HCT116 (cell line): ENCODE measurements at regions not wholly inside any gene's neighbourhood (a gene's known extent, or its start where the extent isn't known, plus 50 kb on each side); places are given as distances from the start of the nearest gene placed in this dataset.

Experiments used
- ATAC-seq: fragments of 200-7000 bp; cut with Tn5 transposase; 2 replicates; pipeline ENCODE4 v1.9.1; 2020; ENCODE audit warnings: mild to moderate bottlenecking, moderate library complexity
- BruUV-seq: library from RNA; stranded (reverse); fragments of 400-500 nt; replicated peaks from 2 replicates; lab custom pipeline; 2021; lab: Mats Ljungman, UMichigan
- CTCF ChIA-PET: fragments of 300-600 bp; sonication (Branson Sonifier 250); formaldehyde crosslinking; loops from one replicate; lab custom pipeline; 2021; ENCODE audit warnings: antibody characterized with exemption; lab: Charles Lee
- POLR2A ChIA-PET: fragments of 300-600, 350-600 bp; sonication (Branson Sonifier 250); formaldehyde crosslinking; loops from one replicate; lab custom pipeline; 2021; ENCODE audit warnings: antibody characterized with exemption; lab: Charles Lee
- RAD21 ChIA-PET, 2 experiments: fragments of 300-600 bp; sonication (Branson Sonifier 250); formaldehyde crosslinking; loops; one replicate each; lab custom pipeline; 2023; ENCODE audit warnings: low total read pairs in 2 of 2; ENCODE audit not compliant: uncharacterized antibody in 2 of 2, unreplicated experiment in 2 of 2, low non-redundant PET in 1 of 2; lab: Charles Lee
- DNase-seq: peaks from one replicate; pipeline ENCODE4 v3.0.0-alpha.2; 2010; ENCODE audit warnings: low read depth, low spot score
- H2AFZ ChIP-seq: fragments of 200-600 bp; shearing (Covaris generic), sonication (generic); 2 replicates; pipeline ENCODE4 v1.6.1; 2017; ENCODE audit warnings: low read depth, mixed run types, mixed read lengths, antibody characterized with exemption, low read length; ENCODE audit not compliant: poor library complexity, severe bottlenecking
- H3K27ac ChIP-seq: 2 replicates; pipeline ENCODE4 v1.5.1; 2012; ENCODE audit warnings: low read depth, low read length
- H3K27me3 ChIP-seq: fragments of 200-600 bp; sonication (generic); 2 replicates; pipeline ENCODE4 v1.6.1; 2016; ENCODE audit warnings: mixed run types, low read length, mixed read lengths; ENCODE audit not compliant: insufficient read depth
- H3K36me3 ChIP-seq, 2 experiments: fragments of 200-500 bp in 1 of 2; fragments of 200-600 bp in 1 of 2; sonication (Bioruptor generic) in 1 of 2; sonication (generic) in 1 of 2; 2 replicates each; pipeline versions ENCODE4 v1.5.1 to v1.6.1; 2014 to 2016; ENCODE audit warnings: low read length in 2 of 2, inconsistent platforms in 1 of 2, mixed read lengths in 1 of 2, mixed run types in 1 of 2; ENCODE audit not compliant: insufficient read depth in 2 of 2, control insufficient read depth in 1 of 2
- H3K4me1 ChIP-seq, 2 experiments: fragments of 200-600 bp in 1 of 2; sonication (generic) in 1 of 2; 2 replicates each; pipeline versions ENCODE4 v1.5.1 to v1.6.1; 2012 to 2017; ENCODE audit warnings: low read length in 2 of 2, inconsistent platforms in 1 of 2, mild to moderate bottlenecking in 1 of 2, mixed read lengths in 1 of 2, mixed run types in 1 of 2, moderate library complexity in 1 of 2; ENCODE audit not compliant: insufficient read depth in 2 of 2, control insufficient read depth in 1 of 2
- H3K4me2 ChIP-seq: fragments of 200-600 bp; sonication (generic); 2 replicates; pipeline ENCODE4 v1.6.1; 2017; ENCODE audit warnings: mixed run types, low read length, mixed read lengths
- H3K4me3 ChIP-seq, 2 experiments: fragments of 200-600 bp in 1 of 2; sonication (generic) in 1 of 2; replicated peaks in 1 of 2; 2 replicates each; pipeline ENCODE4 v1.5.1; 2011 to 2016; ENCODE audit warnings: low read length in 2 of 2, control low read depth in 1 of 2, low read depth in 1 of 2, mild to moderate bottlenecking in 1 of 2, mixed read lengths in 1 of 2, mixed run types in 1 of 2
- H3K79me2 ChIP-seq: fragments of 200-600 bp; sonication (generic); 2 replicates; pipeline ENCODE4 v1.6.1; 2017; ENCODE audit warnings: mild to moderate bottlenecking, mixed run types, low read length, moderate library complexity, mixed read lengths; ENCODE audit not compliant: insufficient read depth
- H3K9ac ChIP-seq: fragments of 200-600 bp; sonication (generic); 2 replicates; pipeline ENCODE4 v1.6.1; 2016; ENCODE audit warnings: low read length, mixed read lengths
- H3K9me2 ChIP-seq: fragments of 200-600 bp; sonication (generic), shearing (Covaris generic); 2 replicates; pipeline ENCODE4 v1.6.1; 2017; ENCODE audit warnings: mixed run types, mild to moderate bottlenecking, moderate library complexity; ENCODE audit not compliant: insufficient read depth
- H3K9me3 ChIP-seq, 2 experiments: fragments of 200-500 bp in 1 of 2; fragments of 200-600 bp in 1 of 2; sonication (Bioruptor generic) in 1 of 2; sonication (generic) in 1 of 2; 2 replicates each; pipeline ENCODE4 v1.6.1; 2014 to 2017; ENCODE audit warnings: low read length in 2 of 2, mixed read lengths in 2 of 2, inconsistent platforms in 1 of 2, low read depth in 1 of 2, mild to moderate bottlenecking in 1 of 2, mixed run types in 1 of 2, moderate library complexity in 1 of 2; ENCODE audit not compliant: control insufficient read depth in 1 of 2, insufficient read depth in 1 of 2
- H4K20me1 ChIP-seq: fragments of 200-600 bp; sonication (generic), shearing (Covaris generic); 2 replicates; pipeline ENCODE4 v1.6.1; 2017; ENCODE audit warnings: mixed run types, mild to moderate bottlenecking, moderate library complexity; ENCODE audit not compliant: insufficient read depth
- CBX3 ChIP-seq: IDR thresholded peaks from 2 replicates; pipeline ENCODE4 v1.6.1; 2012; ENCODE audit warnings: low read depth
- CEBPB ChIP-seq: IDR thresholded peaks from 2 replicates; pipeline ENCODE4 v1.6.1; 2012; ENCODE audit warnings: low read depth
- ELF1 ChIP-seq: IDR thresholded peaks from 2 replicates; pipeline ENCODE4 v1.6.1; 2012; ENCODE audit warnings: low read depth, borderline replicate concordance
- EZH2 ChIP-seq: fragments of 200-600 bp; sonication (generic); IDR thresholded peaks from 2 replicates; pipeline ENCODE4 v1.6.1; 2017; ENCODE audit warnings: antibody characterized with exemption, mixed run types
- FOSL1 ChIP-seq: IDR thresholded peaks from 2 replicates; pipeline ENCODE4 v1.6.1; 2012; ENCODE audit warnings: low read depth
- JUND ChIP-seq: IDR thresholded peaks from 2 replicates; pipeline ENCODE4 v1.6.1; 2012
- MAX ChIP-seq: IDR thresholded peaks from 2 replicates; pipeline ENCODE4 v1.6.1; 2012
- POLR2A ChIP-seq: IDR thresholded peaks from 2 replicates; pipeline ENCODE4 v1.7.0; 2011; ENCODE audit warnings: borderline replicate concordance; ENCODE audit not compliant: insufficient read depth, insufficient read length; ENCODE audit errors: extremely low read depth
- POLR2AphosphoS5 ChIP-seq: IDR thresholded peaks from 2 replicates; pipeline ENCODE4 v1.6.1; 2011; ENCODE audit warnings: mild to moderate bottlenecking, low read depth, low read length, moderate library complexity
- RAD21 ChIP-seq: IDR thresholded peaks from 2 replicates; pipeline ENCODE4 v1.6.1; 2012; ENCODE audit warnings: low read depth, mild to moderate bottlenecking
- REST ChIP-seq: IDR thresholded peaks from 2 replicates; pipeline ENCODE4 v1.6.1; 2012; ENCODE audit warnings: low read depth
- SP1 ChIP-seq: IDR thresholded peaks from 2 replicates; pipeline ENCODE4 v1.6.1; 2012; ENCODE audit warnings: low read depth
- TCF7L2 ChIP-seq: IDR thresholded peaks from 2 replicates; pipeline ENCODE4 v1.7.0; 2011; ENCODE audit warnings: borderline replicate concordance, inconsistent platforms; ENCODE audit not compliant: insufficient read depth, insufficient read length; ENCODE audit errors: extremely low read depth
- YY1 ChIP-seq: IDR thresholded peaks from 2 replicates; pipeline ENCODE4 v1.6.1; 2011; ENCODE audit warnings: low read length, low read depth, moderate library complexity, mild to moderate bottlenecking; ENCODE audit not compliant: insufficient replicate concordance; ENCODE audit errors: extremely low read depth
- ZBTB33 ChIP-seq: IDR thresholded peaks from 2 replicates; pipeline ENCODE4 v1.6.1; 2011; ENCODE audit warnings: mild to moderate bottlenecking, low read length, moderate library complexity; ENCODE audit not compliant: insufficient replicate concordance; ENCODE audit errors: extremely low read depth
- ZFX ChIP-seq: fragments of 450-650 bp; IDR thresholded peaks from 2 replicates; pipeline ENCODE4 v1.6.1; 2017
- ZNF274 ChIP-seq: fragments of 200-500 bp; sonication (Bioruptor generic); IDR thresholded peaks from 2 replicates; pipeline ENCODE4 v1.6.1; 2014; ENCODE audit warnings: mild to moderate bottlenecking, low read depth, low read length, inconsistent platforms
- intact Hi-C: fragments of 100-400 bp; cut with micrococcal nuclease; formaldehyde crosslinking; loops from 2 replicates; pipeline ENCODE4 v1.10.0; 2022

- RAD21 ChIA-PET: no interaction called here
- DNase-seq (no peak), ATAC-seq (no peak)
- TF ChIP-seq ELF1 (no peak), SP1 (no peak), FOSL1 (no peak), TCF7L2 (no peak), POLR2AphosphoS5 (no peak), MAX (no peak)
- CTCF ChIA-PET: no interaction called here
- Histone ChIP-seq H3K4me2 (no peak overlapping the region), H3K36me3 (no peaks in the 10 kb centered on the region), H3K4me3 (no peak overlapping the region), H3K9ac (no peak overlapping the region), H3K9me3 (no peaks in the 10 kb centered on the region), H3K27ac (no peak overlapping the region), H3K4me1 (no peaks in the 10 kb centered on the region), H3K27me3 (no peaks in the 10 kb centered on the region), H3K79me2 (no peaks in the 10 kb centered on the region), H2AFZ (no peak overlapping the region), H3K9me2 (no peaks in the 10 kb centered on the region), H4K20me1 (no peaks in the 10 kb centered on the region)
- BruUV-seq: no TSS peak
- intact Hi-C loops: no loop called here
- POLR2A ChIA-PET: no interaction called here
These were observed 250.1 kb upstream of the SATB1 start for GRCh38 chr3:18675197-18675596.

GRCh38 chr3:18672561-18672960 lies 247.4 kb upstream of the SATB1 start:
- ChIA-PET POLR2A (no interaction called here), CTCF (no interaction called here), RAD21 (no interaction called here)
- no peak for DNase-seq
- no peak for ATAC-seq
- Histone ChIP-seq H3K4me1 (no peaks in the 10 kb centered on the region), H3K79me2 (no peaks in the 10 kb centered on the region), H2AFZ (no peak overlapping the region), H3K9ac (no peak overlapping the region), H3K36me3 (no peaks in the 10 kb centered on the region), H3K4me3 (no peak overlapping the region), H3K27ac (no peak overlapping the region), H3K9me3 (no peaks in the 10 kb centered on the region), H3K4me2 (no peak overlapping the region), H3K27me3 (no peaks in the 10 kb centered on the region; the same call in 1 of the 2 replicates), H3K9me2 (no peaks in the 10 kb centered on the region), H4K20me1 (no peaks in the 10 kb centered on the region)
- no TSS peak for BruUV-seq
- intact Hi-C loops: no loop called here
- TF ChIP-seq CBX3 (no peak), POLR2AphosphoS5 (no peak), ZNF274 (no peak), JUND (no peak), POLR2A (no peak), REST (no peak), CEBPB (no peak), ZBTB33 (no peak), ZFX (no peak), RAD21 (no peak), ELF1 (no peak), YY1 (no peak), EZH2 (no peak), FOSL1 (no peak)
